Fibroblast of villous mesenchyme (primary cell): ENCODE measurements at regions not wholly inside any gene's neighbourhood (a gene's known extent, or its start where the extent isn't known, plus 50 kb on each side); places are given as distances from the start of the nearest gene placed in this dataset.

ENCODE experiments used
- DNase-seq: peaks from one replicate; pipeline ENCODE4 v3.0.0-alpha.2; 2010; ENCODE audit warnings: low read depth
- H3K4me3 ChIP-seq: 2 replicates; pipeline ENCODE4 v1.5.1; 2011; ENCODE audit warnings: low read depth, mild to moderate bottlenecking, low read length
- TF ChIP-seq, protein P1 (sequence below): IDR thresholded peaks from 2 replicates; pipeline ENCODE4 v1.5.1; 2012; ENCODE audit warnings: low read depth, mild to moderate bottlenecking, low read length; ENCODE audit not compliant: insufficient read depth

DNA sequence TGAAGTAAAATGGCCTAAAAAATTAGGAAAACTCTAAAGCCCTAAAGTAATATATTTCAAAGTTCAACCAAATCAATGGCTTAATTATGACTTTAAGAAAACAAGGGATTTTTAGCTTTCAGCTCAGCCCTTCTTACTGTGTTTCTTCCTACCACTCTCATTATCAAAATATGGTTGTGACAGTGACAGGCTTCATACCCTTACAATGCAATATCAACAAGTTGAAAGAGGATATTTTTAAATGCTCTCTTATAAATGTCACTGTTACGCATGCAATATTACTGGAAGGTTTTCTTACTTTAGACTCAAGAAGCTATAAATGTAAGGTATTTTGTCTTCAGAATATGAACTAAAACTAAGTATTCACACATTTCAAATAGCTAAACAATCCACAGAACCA, 1225.7 kb upstream of the MIR17HG start:
- no peak for DNase-seq
- TF ChIP-seq, protein P1, sequence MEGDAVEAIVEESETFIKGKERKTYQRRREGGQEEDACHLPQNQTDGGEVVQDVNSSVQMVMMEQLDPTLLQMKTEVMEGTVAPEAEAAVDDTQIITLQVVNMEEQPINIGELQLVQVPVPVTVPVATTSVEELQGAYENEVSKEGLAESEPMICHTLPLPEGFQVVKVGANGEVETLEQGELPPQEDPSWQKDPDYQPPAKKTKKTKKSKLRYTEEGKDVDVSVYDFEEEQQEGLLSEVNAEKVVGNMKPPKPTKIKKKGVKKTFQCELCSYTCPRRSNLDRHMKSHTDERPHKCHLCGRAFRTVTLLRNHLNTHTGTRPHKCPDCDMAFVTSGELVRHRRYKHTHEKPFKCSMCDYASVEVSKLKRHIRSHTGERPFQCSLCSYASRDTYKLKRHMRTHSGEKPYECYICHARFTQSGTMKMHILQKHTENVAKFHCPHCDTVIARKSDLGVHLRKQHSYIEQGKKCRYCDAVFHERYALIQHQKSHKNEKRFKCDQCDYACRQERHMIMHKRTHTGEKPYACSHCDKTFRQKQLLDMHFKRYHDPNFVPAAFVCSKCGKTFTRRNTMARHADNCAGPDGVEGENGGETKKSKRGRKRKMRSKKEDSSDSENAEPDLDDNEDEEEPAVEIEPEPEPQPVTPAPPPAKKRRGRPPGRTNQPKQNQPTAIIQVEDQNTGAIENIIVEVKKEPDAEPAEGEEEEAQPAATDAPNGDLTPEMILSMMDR, result no peak
- H3K4me3 ChIP-seq, result no peak overlapping the region

DNA sequence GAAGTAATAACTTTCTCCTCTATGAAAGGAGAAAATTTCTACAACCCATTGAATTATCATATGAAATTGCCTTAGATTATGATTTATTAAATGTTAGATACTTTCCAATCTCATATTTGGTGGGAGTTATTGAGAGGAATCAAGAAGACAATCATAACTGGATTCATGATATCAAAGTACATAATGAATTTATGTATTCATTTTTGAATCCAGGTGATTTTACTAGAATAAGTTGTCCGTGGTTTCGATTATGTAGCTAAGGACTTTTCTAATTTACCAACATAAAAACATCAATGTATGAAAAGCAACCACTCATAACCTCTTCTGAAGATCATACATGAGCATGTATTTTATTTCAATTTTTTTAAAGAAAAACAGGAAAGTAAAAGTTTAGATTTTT, 1225.0 kb upstream of the MIR17HG start:
- DNase-seq, result no peak
- TF ChIP-seq, protein P1, result no peak
- H3K4me3 ChIP-seq, result no peak overlapping the region

DNA sequence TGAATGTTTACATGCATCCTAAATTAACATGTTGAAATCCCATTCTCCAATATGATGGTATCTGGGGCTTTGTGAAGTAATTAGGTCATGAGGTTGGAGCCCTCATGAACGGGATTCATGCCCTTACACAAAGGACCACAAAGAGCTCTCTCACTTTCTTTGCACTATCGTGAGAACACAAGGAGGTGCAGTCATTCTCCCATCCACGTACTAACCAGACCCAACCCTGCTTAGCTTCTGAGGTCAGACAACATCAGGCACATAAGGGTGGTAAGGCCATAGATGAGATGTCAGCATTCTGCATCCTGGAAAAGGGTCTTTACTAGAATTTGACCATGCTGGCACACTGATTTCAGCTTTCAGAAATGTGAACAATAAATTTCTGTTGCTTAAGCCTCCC, 1211.9 kb upstream of the MIR17HG start:
- H3K4me3 ChIP-seq, result no peak overlapping the region
- TF ChIP-seq, protein P1, result no peak
- DNase-seq, result no peak

DNA sequence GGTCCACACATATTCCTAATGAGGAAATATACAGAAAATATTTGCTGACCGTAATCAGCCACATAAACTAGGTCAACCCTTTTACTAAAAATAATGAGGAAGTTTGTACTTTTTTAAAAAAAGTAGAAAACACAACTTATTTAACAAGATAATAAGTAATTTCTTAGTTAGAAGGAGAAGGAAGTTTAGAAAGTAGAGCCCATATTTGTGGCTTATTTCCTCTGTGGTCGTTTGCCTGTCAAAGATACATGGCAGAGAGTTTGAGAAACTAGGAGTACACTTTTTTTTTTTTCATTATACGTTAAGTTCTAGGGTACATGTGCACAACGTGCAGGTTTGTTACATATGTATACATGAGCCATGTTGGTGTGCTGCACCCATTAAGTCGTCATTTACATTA, 1205.2 kb upstream of the MIR17HG start:
- no peak for DNase-seq
- TF ChIP-seq, protein P1, result no peak
- no peak overlapping the region for H3K4me3 ChIP-seq

DNA sequence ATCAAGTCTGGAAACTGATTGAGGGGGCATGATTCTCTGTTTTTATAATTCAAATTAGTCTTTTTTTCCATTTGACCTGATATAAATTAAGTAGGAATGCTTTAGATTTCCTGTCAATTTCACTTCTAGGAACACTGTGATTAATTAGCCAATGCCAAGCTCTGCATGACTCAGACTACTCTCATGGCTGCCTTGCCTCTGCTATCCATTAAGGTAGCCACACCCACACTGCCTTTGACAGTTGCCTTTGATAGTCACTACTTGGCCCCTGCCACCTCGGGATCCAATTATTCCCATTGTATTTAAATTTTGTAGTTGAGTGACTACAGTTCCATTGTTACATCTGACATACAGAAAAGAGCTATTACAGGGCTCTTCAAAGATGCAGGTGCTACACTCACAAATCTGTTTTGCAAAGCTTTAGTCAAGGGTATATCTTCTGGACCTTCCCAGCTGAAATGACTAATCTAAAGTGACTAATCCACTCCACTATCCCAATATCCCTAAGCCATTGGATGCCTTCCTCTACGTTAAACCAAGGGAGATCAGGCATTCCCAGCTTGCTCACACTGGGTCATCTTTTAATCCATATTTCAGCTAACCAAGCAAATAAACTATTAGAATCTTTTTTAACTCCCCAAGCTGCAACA, 1193.1 kb upstream of the MIR17HG start:
- H3K4me3 ChIP-seq, result no peak overlapping the region
- no peak for DNase-seq
- TF ChIP-seq, protein P1, result no peak

DNA sequence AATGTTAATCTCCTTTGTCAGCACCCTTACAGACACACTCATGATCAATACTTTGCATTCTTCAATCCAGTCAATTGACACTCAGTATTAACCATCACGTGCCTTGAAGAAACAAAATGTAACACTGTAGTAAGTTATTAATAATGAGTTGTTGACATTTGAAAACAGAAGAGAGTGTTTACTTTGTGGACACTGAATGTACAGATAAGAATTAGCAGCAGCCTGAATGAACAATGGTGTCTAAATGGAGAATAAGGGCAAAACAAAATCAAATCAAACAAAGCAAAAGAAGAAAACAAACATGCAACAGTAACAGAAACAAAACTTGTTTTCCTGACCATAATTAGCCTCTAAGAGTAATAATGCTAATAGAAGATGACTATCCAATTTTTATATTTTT, 1191.1 kb upstream of the MIR17HG start:
- DNase-seq, result no peak
- TF ChIP-seq, protein P1, result no peak
- H3K4me3 ChIP-seq, result no peak overlapping the region

DNA sequence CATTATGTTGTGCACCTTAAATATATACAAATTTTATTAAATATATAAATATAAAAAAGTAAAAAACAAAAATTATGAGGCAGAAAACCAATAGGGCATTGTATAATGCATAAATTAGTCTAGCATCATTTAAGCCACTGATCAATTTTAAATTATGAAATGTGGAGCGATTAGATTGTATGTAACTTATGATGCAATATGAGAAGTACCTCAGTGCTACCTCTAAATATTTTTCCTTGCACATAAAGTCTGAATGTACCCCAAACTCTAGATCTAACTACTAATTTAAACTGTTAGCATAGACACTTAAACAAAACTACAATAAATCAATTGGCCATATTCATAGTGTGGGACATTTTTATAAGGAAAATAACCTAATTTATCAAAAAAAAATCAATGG, 1178.5 kb upstream of the MIR17HG start:
- H3K4me3 ChIP-seq, result no peak overlapping the region
- DNase-seq, result no peak
- TF ChIP-seq, protein P1, result no peak
